NCI-H1092 (cell line): ENCODE measurements at regions not wholly inside any gene's neighbourhood (a gene's known extent, or its start where the extent isn't known, plus 50 kb on each side); places are given as distances from the start of the nearest gene placed in this dataset.

Experiments
- DNase-seq: peaks from one replicate; lab custom pipeline; 2025; lab: John Stamatoyannopoulos, UW

GRCh38 chr2:239882781-239883180 lies 142.4 kb downstream of the NDUFA10 start:
- no peak for DNase-seq

GRCh38 chr2:239882331-239882732 lies 142.8 kb downstream of the NDUFA10 start:
- DNase-seq: no peak

GRCh38 chr2:239881561-239882320 lies 143.4 kb downstream of the NDUFA10 start:
- no peak for DNase-seq

- DNase-seq: no peak
These were observed 144.1 kb downstream of the NDUFA10 start for GRCh38 chr2:239881031-239881471.

GRCh38 chr2:239880396-239880795 lies 144.7 kb downstream of the NDUFA10 start:
- DNase-seq: no peak

GRCh38 chr2:239879423-239880084 lies 145.6 kb downstream of the NDUFA10 start:
- no peak for DNase-seq

GRCh38 chr2:239878686-239879085 lies 146.5 kb downstream of the NDUFA10 start:
- no peak for DNase-seq

- DNase-seq: no peak
These were observed 148.2 kb downstream of the NDUFA10 start for GRCh38 chr2:239876948-239877289.

GRCh38 chr2:239876271-239876947 lies 148.7 kb downstream of the NDUFA10 start:
- DNase-seq: no peak

- DNase-seq: no peak
These were observed 150.3 kb downstream of the NDUFA10 start for GRCh38 chr2:239874636-239875356.

GRCh38 chr2:239873656-239874635 lies 151.2 kb downstream of the NDUFA10 start:
- DNase-seq: no peak

GRCh38 chr2:239871481-239872435 lies 153.4 kb downstream of the NDUFA10 start:
- DNase-seq: no peak

- no peak for DNase-seq
These were observed 154.3 kb downstream of the NDUFA10 start for GRCh38 chr2:239870863-239871262.

GRCh38 chr2:239870276-239870675 lies 154.9 kb downstream of the NDUFA10 start:
- no peak for DNase-seq

GRCh38 chr2:239869272-239870155 lies 155.6 kb downstream of the NDUFA10 start:
- no peak for DNase-seq

- no peak for DNase-seq
These were observed 156.5 kb downstream of the NDUFA10 start for GRCh38 chr2:239868556-239869181.

- DNase-seq: no peak
These were observed 158.4 kb downstream of the NDUFA10 start for GRCh38 chr2:239866778-239867177.

GRCh38 chr2:239866350-239866749 lies 158.8 kb downstream of the NDUFA10 start:
- no peak for DNase-seq
